ENCODE measurements at regions not wholly inside any gene's neighbourhood (a gene's known extent, or its start where the extent isn't known, plus 50 kb on each side); places are given as distances from the start of the nearest gene placed in this dataset.
A peak's percentile ranks its signal among the peaks of the same experiment; 100 is the strongest.
"Not testable (repeated sequence)": the region's sequence is repeated elsewhere in the genome, so short reads cannot be mapped to it uniquely, and the experiment has no call there.

- Histone ChIP-seq H3K36me3 (ENCODE audit: insufficient read depth, low read length) (no peaks in the 10 kb centered on the region), H3K27ac (ENCODE audit: low read depth, low read length) (no peak overlapping the region), H3K4me1 (ENCODE audit: insufficient read depth, low read length) (peaks cover 4% of the 10 kb centered on the region; the same call in 1 of the 2 replicates), H3K9ac (ENCODE audit: low read depth, low read length) (no peak overlapping the region), H3K27me3 (ENCODE audit: insufficient read depth, low read length) (no peaks in the 10 kb centered on the region), H3K9me3 (ENCODE audit: insufficient read depth, low read depth, low read length) (no peaks in the 10 kb centered on the region), H3K4me3 (ENCODE audit: low read length) (no peak overlapping the region)
- WGBS = no CpG with 5 or more reads among the region's 3 CpGs
Measured at GRCh38 chrX:131836161-131836560, 186.9 kb upstream of the STK26 start.

GRCh38 chrX:131837325-131837724, 185.8 kb upstream of the STK26 start:
- Histone ChIP-seq H3K27ac (ENCODE audit: low read depth, low read length) (no peak overlapping the region), H3K9me3 (ENCODE audit: insufficient read depth, low read depth, low read length) (no peaks in the 10 kb centered on the region), H3K9ac (ENCODE audit: low read depth, low read length) (no peak overlapping the region), H3K4me3 (ENCODE audit: low read length) (no peak overlapping the region), H3K4me1 (ENCODE audit: insufficient read depth, low read length) (no peaks in the 10 kb centered on the region; the same call in 1 of the 2 replicates), H3K36me3 (ENCODE audit: insufficient read depth, low read length) (no peaks in the 10 kb centered on the region), H3K27me3 (ENCODE audit: insufficient read depth, low read length) (no peaks in the 10 kb centered on the region)

- Histone ChIP-seq H3K9ac (ENCODE audit: low read depth, low read length) (no peak overlapping the region), H3K4me1 (ENCODE audit: insufficient read depth, low read length) (no peaks in the 10 kb centered on the region), H3K27me3 (ENCODE audit: insufficient read depth, low read length) (no peaks in the 10 kb centered on the region), H3K9me3 (ENCODE audit: insufficient read depth, low read depth, low read length) (no peaks in the 10 kb centered on the region), H3K4me3 (ENCODE audit: low read length) (no peak overlapping the region), H3K27ac (ENCODE audit: low read depth, low read length) (no peak overlapping the region), H3K36me3 (ENCODE audit: insufficient read depth, low read length) (no peaks in the 10 kb centered on the region)
- 75% methylated on average over 24 of the region's 24 CpGs for WGBS
Measured at GRCh38 chrX:131840799-131841495, 182.2 kb upstream of the STK26 start.

DNA sequence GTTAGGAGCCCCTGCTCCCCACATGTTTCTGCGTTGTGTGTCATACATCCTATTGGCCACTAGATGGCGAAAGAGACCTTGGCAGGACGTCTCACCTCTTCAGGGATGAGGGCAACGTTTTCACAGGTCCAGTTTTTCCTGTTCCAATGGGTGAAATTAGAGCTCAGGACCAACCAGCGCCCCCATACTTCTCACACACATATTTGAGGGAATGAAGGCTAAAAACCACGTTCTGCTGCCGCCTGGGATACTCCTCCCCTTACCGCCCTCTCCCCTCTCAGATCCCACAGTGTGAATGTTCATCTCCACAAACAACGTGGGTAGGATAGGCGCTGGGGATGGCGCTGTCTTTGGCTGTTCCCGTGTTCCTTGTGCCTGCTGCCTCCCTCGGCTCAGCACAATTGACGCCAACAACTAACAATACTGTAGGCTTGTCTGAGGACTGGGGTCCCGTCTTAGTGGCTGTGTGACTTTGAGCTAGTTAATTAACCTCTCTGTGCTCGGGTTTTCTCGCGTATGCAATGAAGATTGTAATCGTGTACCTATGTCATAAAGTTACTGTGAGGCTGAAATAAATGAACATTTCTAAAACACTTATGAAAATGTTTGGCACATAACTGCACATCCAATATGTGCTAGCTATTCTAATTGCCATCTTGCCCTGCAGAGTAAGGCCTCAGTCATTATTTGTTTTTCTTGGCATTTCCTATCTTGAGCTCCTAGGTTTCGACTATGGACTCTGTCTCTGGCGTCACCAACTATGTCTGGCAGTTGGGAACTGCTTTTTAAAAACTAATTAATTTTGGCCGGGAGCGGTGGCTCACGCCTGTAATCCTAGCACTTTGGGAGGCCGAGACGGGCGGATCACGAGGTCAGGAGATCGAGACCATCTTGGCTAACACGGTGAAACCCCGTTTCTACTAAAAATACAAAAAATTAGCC, 181.3 kb upstream of the STK26 start:
- 62% methylated on average over 28 of the region's 31 CpGs for WGBS
- Histone ChIP-seq H3K4me3 (ENCODE audit: low read length) (peak overlapping the region; percentile 15; the same call in 1 of the 2 replicates), H3K27ac (ENCODE audit: low read depth, low read length) (no peak overlapping the region), H3K36me3 (ENCODE audit: insufficient read depth, low read length) (no peaks in the 10 kb centered on the region), H3K9ac (ENCODE audit: low read depth, low read length) (no peak overlapping the region), H3K4me1 (ENCODE audit: insufficient read depth, low read length) (no peaks in the 10 kb centered on the region), H3K27me3 (ENCODE audit: insufficient read depth, low read length) (no peaks in the 10 kb centered on the region), H3K9me3 (ENCODE audit: insufficient read depth, low read depth, low read length) (no peaks in the 10 kb centered on the region)

DNA sequence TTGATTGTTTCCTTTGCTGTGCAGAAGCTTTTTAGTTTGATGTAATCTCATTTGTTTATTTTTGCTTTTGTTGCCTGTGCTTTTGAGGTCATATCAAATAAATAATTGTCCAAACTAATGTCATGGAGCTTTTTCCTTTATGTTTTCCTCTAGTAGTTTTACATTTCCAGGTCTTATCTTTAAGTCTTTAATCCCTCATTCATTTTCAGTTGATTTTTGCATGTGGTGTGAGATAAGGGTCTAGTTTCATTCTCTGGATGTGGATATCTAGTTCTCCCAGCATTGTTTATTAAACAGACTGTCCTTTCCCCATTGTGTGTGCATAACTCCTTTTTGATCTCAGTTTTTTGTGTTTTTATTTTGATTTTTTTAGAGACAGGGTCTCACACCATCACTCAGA, 179.1 kb upstream of the STK26 start:
- H3K27ac ChIP-seq (ENCODE audit: low read depth, low read length) = no peak overlapping the region
- no peaks in the 10 kb centered on the region for H3K36me3 ChIP-seq (ENCODE audit: insufficient read depth, low read length)
- no peaks in the 10 kb centered on the region for H3K27me3 ChIP-seq (ENCODE audit: insufficient read depth, low read length)
- H3K9ac ChIP-seq (ENCODE audit: low read depth, low read length) = no peak overlapping the region
- H3K4me1 ChIP-seq (ENCODE audit: insufficient read depth, low read length) = no peaks in the 10 kb centered on the region
- no peak overlapping the region for H3K4me3 ChIP-seq (ENCODE audit: low read length)
- H3K9me3 ChIP-seq (ENCODE audit: insufficient read depth, low read depth, low read length) = no peaks in the 10 kb centered on the region

GRCh38 chrX:131845201-131845600, 177.9 kb upstream of the STK26 start:
- H3K4me1 ChIP-seq (ENCODE audit: insufficient read depth, low read length) = no peaks in the 10 kb centered on the region
- no peak overlapping the region for H3K27ac ChIP-seq (ENCODE audit: low read depth, low read length)
- no peak overlapping the region for H3K4me3 ChIP-seq (ENCODE audit: low read length)
- H3K9me3 ChIP-seq (ENCODE audit: insufficient read depth, low read depth, low read length) = no peaks in the 10 kb centered on the region
- no peak overlapping the region for H3K9ac ChIP-seq (ENCODE audit: low read depth, low read length)
- H3K27me3 ChIP-seq (ENCODE audit: insufficient read depth, low read length) = no peaks in the 10 kb centered on the region
- no peaks in the 10 kb centered on the region for H3K36me3 ChIP-seq (ENCODE audit: insufficient read depth, low read length)
- WGBS = 95% methylated on average over 2 of the region's 2 CpGs

- Histone ChIP-seq H3K36me3 (ENCODE audit: insufficient read depth, low read length) (no peaks in the 10 kb centered on the region), H3K4me3 (ENCODE audit: low read length) (no peak overlapping the region), H3K9ac (ENCODE audit: low read depth, low read length) (no peak overlapping the region), H3K27ac (ENCODE audit: low read depth, low read length) (no peak overlapping the region), H3K27me3 (ENCODE audit: insufficient read depth, low read length) (no peaks in the 10 kb centered on the region), H3K4me1 (ENCODE audit: insufficient read depth, low read length) (no peaks in the 10 kb centered on the region), H3K9me3 (ENCODE audit: insufficient read depth, low read depth, low read length) (no peaks in the 10 kb centered on the region)
- 100% methylated on average over 1 of the region's 1 CpG for WGBS
Measured at GRCh38 chrX:131845771-131846170, 177.3 kb upstream of the STK26 start.

DNA sequence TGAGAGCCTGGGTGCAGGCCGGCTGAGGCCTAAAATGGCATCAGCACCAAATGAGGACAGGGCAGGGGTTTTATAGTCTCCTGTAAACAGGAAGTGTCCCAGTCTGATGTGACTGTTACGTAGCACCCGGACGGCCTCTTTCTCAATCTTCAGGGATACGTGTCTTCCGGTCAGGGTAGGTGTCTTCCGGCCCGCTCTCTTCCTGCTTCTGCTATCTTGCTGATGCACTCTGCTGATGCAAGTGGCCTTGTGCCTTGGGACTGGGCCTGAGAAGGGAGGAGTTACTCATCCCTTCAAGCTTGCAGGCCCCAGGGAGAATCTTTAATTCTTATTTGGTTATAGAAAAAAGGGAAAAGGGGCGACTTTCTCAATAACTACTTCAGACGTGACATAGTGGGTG, 172.1 kb upstream of the STK26 start:
- not testable (repeated sequence) for H3K27me3 ChIP-seq (ENCODE audit: insufficient read depth, low read length); H3K9ac ChIP-seq (ENCODE audit: low read depth, low read length); H3K9me3 ChIP-seq (ENCODE audit: insufficient read depth, low read depth, low read length); H3K4me1 ChIP-seq (ENCODE audit: insufficient read depth, low read length); H3K27ac ChIP-seq (ENCODE audit: low read depth, low read length); H3K4me3 ChIP-seq (ENCODE audit: low read length); H3K36me3 ChIP-seq (ENCODE audit: insufficient read depth, low read length)
- 92% methylated on average over 10 of the region's 10 CpGs for WGBS

DNA sequence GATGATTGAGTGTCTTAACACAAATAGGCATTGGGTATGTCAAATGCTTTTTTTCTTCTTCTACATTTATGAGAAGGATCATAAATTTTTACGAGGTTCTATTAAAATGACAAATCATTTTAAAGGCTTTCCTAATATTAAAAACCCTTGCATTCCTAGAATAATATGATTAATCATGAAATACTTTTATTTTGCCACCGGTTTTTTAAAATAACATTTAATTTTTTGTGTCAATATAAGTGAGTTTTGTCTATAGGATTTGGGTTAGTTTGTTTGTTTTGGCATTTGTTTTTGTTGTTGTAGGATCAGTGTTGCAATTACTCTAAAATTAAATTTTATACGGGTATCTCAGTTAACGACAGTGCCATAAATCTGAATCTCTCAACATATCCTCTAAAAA, 169.7 kb upstream of the STK26 start:
- Histone ChIP-seq H3K27me3 (ENCODE audit: insufficient read depth, low read length) (no peaks in the 10 kb centered on the region), H3K27ac (ENCODE audit: low read depth, low read length) (no peak overlapping the region), H3K4me1 (ENCODE audit: insufficient read depth, low read length) (no peaks in the 10 kb centered on the region), H3K36me3 (ENCODE audit: insufficient read depth, low read length) (no peaks in the 10 kb centered on the region), H3K9ac (ENCODE audit: low read depth, low read length) (no peak overlapping the region), H3K4me3 (ENCODE audit: low read length) (no peak overlapping the region), H3K9me3 (ENCODE audit: insufficient read depth, low read depth, low read length) (no peaks in the 10 kb centered on the region)
- 99% methylated on average over 3 of the region's 4 CpGs for WGBS

DNA sequence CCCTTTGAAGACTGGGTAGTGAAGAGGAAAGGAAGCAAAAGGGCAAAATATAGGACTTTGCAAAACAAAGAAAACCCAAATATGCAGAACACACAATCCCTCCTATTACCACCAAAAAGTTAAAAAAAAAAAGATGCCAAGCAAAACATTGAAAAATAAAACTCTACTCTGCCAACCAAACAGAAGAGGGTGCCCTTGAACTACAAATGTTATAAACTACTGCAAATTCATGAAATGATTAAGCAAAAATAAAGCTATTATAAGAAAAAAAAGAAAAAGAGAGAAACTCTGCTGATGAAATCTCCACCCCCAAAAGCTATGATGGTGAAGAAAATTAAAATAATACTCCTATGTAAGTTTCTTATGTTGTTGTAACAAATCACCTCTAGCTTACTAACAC, 168.5 kb upstream of the STK26 start:
- Histone ChIP-seq H3K27me3 (ENCODE audit: insufficient read depth, low read length) (no peaks in the 10 kb centered on the region), H3K9ac (ENCODE audit: low read depth, low read length) (no peak overlapping the region), H3K36me3 (ENCODE audit: insufficient read depth, low read length) (no peaks in the 10 kb centered on the region), H3K9me3 (ENCODE audit: insufficient read depth, low read depth, low read length) (no peaks in the 10 kb centered on the region), H3K4me3 (ENCODE audit: low read length) (no peak overlapping the region), H3K27ac (ENCODE audit: low read depth, low read length) (no peak overlapping the region), H3K4me1 (ENCODE audit: insufficient read depth, low read length) (no peaks in the 10 kb centered on the region)

- Histone ChIP-seq H3K9me3 (ENCODE audit: insufficient read depth, low read depth, low read length) (no peaks in the 10 kb centered on the region), H3K27me3 (ENCODE audit: insufficient read depth, low read length) (no peaks in the 10 kb centered on the region), H3K27ac (ENCODE audit: low read depth, low read length) (no peak overlapping the region), H3K4me1 (ENCODE audit: insufficient read depth, low read length) (no peaks in the 10 kb centered on the region), H3K36me3 (ENCODE audit: insufficient read depth, low read length) (no peaks in the 10 kb centered on the region), H3K9ac (ENCODE audit: low read depth, low read length) (no peak overlapping the region), H3K4me3 (ENCODE audit: low read length) (no peak overlapping the region)
- WGBS = 93% methylated on average over 6 of the region's 6 CpGs
Measured at GRCh38 chrX:131861088-131861787, 161.9 kb upstream of the STK26 start.
